ENCODE measurements at regions not wholly inside any gene's neighbourhood (a gene's known extent, or its start where the extent isn't known, plus 50 kb on each side); places are given as distances from the start of the nearest gene placed in this dataset.

DNA sequence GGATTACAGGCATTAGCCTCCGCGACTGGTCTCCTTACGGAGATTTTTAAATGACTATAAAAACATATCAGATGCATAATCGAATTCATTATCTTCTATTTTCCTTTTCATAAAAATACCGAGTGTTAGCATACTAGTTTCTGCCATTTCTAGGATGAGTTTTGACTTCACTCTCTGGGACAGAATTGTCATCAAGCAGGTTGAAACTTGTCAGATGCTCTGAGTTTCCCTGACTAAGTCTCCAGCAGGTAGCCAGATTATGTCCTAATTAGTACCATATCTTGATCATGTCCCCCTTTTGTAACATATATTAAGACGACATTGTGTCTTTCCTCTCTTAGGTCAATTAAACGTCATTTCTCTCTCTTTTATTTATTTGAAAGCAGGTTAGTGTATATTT is 103.5 kb upstream of the RASSF8 start:
- TF ChIP-seq, protein P1, sequence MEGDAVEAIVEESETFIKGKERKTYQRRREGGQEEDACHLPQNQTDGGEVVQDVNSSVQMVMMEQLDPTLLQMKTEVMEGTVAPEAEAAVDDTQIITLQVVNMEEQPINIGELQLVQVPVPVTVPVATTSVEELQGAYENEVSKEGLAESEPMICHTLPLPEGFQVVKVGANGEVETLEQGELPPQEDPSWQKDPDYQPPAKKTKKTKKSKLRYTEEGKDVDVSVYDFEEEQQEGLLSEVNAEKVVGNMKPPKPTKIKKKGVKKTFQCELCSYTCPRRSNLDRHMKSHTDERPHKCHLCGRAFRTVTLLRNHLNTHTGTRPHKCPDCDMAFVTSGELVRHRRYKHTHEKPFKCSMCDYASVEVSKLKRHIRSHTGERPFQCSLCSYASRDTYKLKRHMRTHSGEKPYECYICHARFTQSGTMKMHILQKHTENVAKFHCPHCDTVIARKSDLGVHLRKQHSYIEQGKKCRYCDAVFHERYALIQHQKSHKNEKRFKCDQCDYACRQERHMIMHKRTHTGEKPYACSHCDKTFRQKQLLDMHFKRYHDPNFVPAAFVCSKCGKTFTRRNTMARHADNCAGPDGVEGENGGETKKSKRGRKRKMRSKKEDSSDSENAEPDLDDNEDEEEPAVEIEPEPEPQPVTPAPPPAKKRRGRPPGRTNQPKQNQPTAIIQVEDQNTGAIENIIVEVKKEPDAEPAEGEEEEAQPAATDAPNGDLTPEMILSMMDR (IDR thresholded peaks at IDR 0.05; ENCODE audit: borderline replicate concordance, extremely low read depth, low read length, poor library complexity, severe bottlenecking) = no peak
- no peak for TF ChIP-seq EZH2 (IDR thresholded peaks at IDR 0.05; ENCODE audit: borderline replicate concordance, low read depth, low read length, severe bottlenecking)

Data from DND-41 (cell line).